SK-N-MC (cell line): ENCODE measurements at regions not wholly inside any gene's neighbourhood (a gene's known extent, or its start where the extent isn't known, plus 50 kb on each side); places are given as distances from the start of the nearest gene placed in this dataset.

Experiments
- EZH2 ChIP-seq: fragments of 200-600 bp; sonication (generic); IDR thresholded peaks from one replicate; pipeline ENCODE4 v1.6.1; 2017; ENCODE audit warnings: antibody characterized with exemption
- FOXP2 ChIP-seq: optimal IDR thresholded peaks from 2 replicates; pipeline ENCODE3; 2011; ENCODE audit warnings: mild to moderate bottlenecking, moderate library complexity; ENCODE audit not compliant: insufficient read depth; ENCODE audit errors: extremely low read length, control extremely low read depth
- POLR2AphosphoS5 ChIP-seq: IDR thresholded peaks from 2 replicates; pipeline ENCODE4 v1.6.1; 2012; ENCODE audit warnings: mild to moderate bottlenecking, low read depth, low read length, borderline replicate concordance

GRCh38 chr15:62228604-62229003 lies 63.5 kb upstream of the C2CD4B start:
- TF ChIP-seq EZH2 (no peak), POLR2AphosphoS5 (no peak), FOXP2 (no peak)
